ENCODE measurements at regions not wholly inside any gene's neighbourhood (a gene's known extent, or its start where the extent isn't known, plus 50 kb on each side); places are given as distances from the start of the nearest gene placed in this dataset.

DNA sequence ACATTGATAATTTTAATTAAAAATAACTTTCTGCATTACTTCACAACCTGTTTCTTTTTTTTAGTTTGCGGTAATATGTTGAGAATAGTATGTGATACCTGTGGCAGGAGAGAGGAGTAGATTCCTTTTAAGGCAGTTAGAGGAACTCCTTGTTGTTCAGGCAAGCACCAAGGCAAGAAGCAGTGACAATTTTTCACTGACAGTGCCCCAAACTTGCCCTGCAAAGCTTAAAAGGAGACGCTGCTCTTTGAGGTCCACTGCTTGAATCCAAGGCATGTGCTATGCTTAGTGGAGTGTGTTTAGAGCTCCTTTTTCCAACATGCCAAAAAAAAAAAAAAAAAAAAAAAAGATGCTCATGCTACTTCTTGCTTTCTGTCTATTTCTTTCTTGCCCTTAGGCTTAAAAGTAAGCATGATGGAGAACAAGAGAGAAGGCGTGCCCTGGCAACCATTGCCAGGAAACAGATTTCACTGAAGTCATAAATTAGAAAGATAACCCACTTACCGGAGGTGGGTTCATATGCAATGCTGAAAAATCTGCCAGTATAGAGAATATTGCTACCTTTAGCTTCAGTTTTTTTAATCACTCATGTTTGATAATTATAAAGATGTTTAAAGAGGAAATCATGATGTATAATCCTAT lies 58.3 kb upstream of the DYRK2 start:
- TF ChIP-seq, protein P1, sequence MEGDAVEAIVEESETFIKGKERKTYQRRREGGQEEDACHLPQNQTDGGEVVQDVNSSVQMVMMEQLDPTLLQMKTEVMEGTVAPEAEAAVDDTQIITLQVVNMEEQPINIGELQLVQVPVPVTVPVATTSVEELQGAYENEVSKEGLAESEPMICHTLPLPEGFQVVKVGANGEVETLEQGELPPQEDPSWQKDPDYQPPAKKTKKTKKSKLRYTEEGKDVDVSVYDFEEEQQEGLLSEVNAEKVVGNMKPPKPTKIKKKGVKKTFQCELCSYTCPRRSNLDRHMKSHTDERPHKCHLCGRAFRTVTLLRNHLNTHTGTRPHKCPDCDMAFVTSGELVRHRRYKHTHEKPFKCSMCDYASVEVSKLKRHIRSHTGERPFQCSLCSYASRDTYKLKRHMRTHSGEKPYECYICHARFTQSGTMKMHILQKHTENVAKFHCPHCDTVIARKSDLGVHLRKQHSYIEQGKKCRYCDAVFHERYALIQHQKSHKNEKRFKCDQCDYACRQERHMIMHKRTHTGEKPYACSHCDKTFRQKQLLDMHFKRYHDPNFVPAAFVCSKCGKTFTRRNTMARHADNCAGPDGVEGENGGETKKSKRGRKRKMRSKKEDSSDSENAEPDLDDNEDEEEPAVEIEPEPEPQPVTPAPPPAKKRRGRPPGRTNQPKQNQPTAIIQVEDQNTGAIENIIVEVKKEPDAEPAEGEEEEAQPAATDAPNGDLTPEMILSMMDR (conservative IDR thresholded peaks at IDR 0.05; ENCODE audit: low read depth, low read length): no peak
- no peak for TF ChIP-seq RFX5 (IDR thresholded peaks at IDR 0.05; ENCODE audit: low read depth, low read length)
- TF ChIP-seq POLR2A (IDR thresholded peaks at IDR 0.05; ENCODE audit: low read depth, low read length): no peak
- no peak for TF ChIP-seq MAZ (IDR thresholded peaks at IDR 0.05; ENCODE audit: borderline replicate concordance, low read depth, low read length)
- TF ChIP-seq RAD21 (IDR thresholded peaks at IDR 0.05; ENCODE audit: low read length): no peak
- TF ChIP-seq SMC3 (IDR thresholded peaks at IDR 0.05; ENCODE audit: low read depth, low read length): no peak
- no peak for TF ChIP-seq ELK1 (IDR thresholded peaks at IDR 0.05; ENCODE audit: borderline replicate concordance, low read depth, low read length)
- TF ChIP-seq RCOR1 (IDR thresholded peaks at IDR 0.05; ENCODE audit: insufficient replicate concordance, low read length): no peak
